NCI-H2081 treated with DMSO at 0.1 percent for 48 hours (cell line): ENCODE measurements at regions not wholly inside any gene's neighbourhood (a gene's known extent, or its start where the extent isn't known, plus 50 kb on each side); places are given as distances from the start of the nearest gene placed in this dataset.

Experiments
- DNase-seq: peaks from one replicate; lab custom pipeline; 2025; lab: John Stamatoyannopoulos, UW

DNA sequence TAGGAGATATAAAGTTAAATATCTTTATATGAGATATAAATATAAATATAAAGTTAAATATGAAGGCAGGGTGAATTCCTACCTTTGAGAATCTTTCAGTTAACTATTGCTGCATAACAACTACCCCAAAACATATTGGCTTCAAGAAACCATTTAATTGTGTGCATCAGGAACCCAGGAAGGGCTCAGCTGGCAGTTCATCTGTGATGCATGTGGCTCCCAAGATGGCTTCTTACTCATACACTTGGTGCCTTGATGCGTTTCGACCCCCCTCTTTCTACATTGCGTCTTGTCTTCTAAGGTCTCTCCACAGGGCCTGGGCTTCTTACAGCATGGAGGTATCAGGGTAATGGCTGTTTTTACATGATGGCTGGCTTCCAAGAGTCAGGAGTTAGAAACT is 253.9 kb upstream of the CRY1 start:
- no peak for DNase-seq

DNA sequence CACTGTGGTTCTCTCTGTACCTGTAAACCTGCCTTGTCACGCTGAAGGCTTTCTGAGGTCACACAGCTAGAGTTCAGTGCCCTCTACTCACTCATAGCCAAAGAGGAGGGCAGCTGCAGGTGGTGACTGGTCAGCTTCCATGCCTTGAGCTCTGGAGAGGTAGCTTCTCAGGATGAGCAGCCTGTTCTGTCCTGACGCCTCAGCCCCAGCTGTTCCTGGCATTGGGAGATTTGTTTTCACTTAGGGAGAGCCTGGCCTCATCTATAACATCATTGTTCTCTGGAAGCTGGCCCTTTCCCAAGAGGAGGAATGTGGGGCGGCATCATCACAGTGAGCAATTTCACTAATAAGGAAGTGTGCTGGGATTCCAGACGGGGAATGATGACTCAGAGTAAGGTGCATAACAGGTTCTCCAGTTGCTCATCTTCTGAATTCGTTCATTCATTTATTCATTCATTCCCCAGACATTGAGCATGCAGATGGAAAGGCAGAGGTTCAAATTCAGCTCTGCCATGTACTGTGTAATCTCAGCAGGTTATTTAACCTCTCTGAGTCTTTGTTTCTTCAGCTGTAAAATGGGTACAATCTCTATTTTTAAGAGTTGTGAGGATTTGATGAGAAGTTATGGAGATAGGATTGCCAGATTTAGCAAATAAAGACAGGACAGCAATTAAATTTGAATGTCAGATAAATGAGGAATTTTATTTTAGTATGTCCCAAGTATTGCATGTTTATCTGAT is 255.8 kb upstream of the CRY1 start:
- DNase-seq, result no peak

DNA sequence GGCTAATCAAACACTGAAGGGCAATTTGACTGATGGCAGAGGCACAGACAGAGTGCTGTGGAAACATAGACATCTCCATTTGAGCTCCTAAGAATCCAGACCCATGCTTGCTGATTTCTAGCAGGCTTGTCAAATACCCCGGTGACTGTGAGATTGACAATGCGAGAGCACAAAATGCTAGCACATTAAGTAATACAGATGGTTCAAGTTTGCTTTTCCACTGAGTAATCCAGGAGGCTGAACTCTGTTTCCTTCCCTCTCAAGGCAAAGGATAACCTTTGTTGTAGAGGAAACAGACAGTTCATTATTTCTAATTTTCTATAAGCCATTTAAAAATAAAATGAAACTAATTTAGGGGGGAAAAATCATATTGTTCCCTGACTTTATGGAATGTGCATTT is 256.5 kb upstream of the CRY1 start:
- no peak for DNase-seq

DNA sequence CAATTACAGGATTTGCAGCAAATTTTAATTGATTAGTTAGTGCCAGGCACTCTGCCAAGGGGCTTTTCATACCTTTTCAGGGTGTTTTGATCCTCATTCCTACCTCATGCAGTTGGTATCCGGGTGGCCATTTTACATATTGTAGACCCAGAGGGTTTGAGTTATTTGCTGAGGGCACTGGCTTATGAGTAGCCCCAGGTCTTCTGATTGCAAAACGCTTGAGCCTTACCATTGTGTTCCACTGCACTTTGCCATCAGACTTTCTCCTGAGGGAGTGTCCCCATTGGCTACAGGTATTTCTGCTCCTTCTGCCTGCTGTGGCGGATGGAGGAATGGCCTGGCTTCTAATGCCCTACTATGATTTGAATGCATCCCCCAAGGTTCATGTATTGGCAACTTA is 257.8 kb upstream of the CRY1 start:
- no peak for DNase-seq

- DNase-seq, result no peak
Measured at GRCh38 chr12:107351713-107352112, 258.4 kb upstream of the CRY1 start.

- DNase-seq, result no peak
Measured at GRCh38 chr12:107352347-107353081, 259.2 kb upstream of the CRY1 start.

GRCh38 chr12:107353312-107353711 is 260.0 kb upstream of the CRY1 start:
- DNase-seq, result no peak

DNA sequence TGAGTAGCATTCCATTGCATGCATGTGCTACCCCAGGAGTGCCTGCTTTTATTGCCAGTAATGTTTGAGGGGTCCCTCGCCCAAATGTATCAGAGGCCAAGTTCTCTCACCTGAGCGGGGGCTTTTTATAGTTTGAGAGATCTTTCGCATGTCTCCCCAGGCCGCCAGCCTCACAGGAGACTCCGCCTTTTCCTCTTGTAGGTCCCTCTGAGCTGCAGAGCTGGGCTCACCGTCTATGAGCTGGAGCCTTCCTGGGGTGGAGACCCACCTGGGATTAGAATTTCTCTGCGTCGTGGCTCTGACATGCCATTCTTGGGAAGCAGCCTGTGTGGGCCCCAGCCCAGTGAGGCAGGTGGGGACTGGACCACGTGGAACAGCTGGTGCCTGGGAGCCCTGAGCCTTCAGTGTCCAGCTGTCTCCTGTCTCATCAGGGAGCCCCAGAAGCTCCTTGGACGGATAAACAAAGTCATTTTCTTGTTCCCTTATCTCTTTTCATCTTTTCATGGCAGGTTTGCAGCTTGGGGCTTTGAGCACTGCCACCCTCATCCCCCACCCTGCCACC is 261.7 kb upstream of the CRY1 start:
- DNase-seq, result no peak

DNA sequence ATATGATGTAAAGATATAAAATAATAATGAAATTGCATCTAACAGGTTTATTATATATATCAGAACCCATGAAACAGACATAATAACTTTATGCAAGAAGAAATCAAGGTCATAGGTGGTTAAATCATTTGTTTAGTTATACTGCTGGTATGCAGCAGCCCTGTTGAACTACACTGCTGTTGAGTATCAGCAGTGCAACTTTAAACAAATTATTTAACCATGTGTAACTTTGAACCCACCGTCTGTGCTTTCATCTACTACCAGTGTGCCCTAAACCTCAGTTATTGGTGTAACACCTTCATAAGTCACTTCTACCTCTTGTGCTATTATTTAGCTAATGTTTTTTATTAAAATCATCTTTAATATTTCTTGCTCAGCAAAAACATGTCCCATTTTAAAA is 262.3 kb upstream of the CRY1 start:
- no peak for DNase-seq

- DNase-seq, result no peak
Measured at GRCh38 chr12:107356266-107356936, 263.1 kb upstream of the CRY1 start.

- DNase-seq, result no peak
Measured at GRCh38 chr12:107356937-107357295, 263.6 kb upstream of the CRY1 start.

- no peak for DNase-seq
Measured at GRCh38 chr12:107359382-107359781, 266.0 kb upstream of the CRY1 start.

DNA sequence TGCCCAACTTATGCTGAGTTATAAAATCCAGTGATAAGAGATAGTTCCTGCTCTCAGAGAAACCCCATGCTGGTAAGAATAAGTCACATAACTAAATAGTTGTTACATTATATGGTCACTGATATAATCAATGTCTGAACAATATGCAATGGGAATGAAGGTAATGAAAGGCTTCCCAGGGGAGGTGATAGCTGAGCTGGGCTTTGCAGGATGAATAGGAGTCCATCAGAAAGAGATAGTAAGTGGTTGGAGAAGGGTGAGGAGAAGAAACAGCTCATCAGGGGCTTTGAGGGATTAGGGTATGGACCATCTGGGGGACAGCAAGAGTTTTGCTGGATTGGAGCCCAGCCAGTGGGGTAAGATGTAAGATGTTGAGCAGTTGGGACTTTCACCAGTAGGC is 266.7 kb upstream of the CRY1 start:
- DNase-seq, result no peak

DNA sequence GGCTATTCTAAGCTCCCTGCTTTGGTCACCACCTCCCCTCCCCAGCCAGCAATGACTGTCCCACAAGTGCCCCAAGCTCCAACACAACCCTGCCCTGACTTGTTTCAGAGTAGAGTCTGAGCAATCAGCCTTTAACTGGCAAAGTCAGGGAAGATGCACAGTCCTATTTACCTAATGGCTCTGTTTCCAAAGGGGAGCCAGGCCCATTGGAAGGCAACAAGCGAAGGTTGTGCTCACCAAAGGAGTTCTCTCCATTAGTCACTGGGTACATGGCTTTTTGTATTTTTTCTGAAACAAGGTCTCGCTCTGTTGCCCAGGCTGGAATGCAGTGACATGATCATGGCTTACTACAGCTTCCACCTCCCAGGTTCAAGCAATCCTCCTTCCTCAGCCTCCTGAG is 267.1 kb upstream of the CRY1 start:
- no peak for DNase-seq

DNA sequence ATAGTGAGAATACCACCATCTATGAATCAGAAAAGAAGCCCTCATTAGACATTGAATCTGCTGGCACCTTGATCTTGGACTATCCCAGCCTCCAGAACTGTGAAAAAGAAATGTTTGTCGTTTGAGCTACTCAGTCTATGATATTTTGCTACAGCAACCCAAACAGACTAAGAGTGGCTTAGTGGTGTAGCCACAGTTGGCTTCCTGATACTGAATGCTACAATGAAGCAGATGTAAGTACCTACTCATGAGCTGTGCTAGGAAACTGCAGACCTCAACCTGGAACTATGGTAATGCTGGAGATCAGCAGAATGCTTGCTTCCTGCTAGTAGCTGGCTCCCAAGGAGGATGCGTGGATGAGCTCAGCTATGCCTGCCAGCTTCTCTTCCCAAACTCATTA is 268.6 kb upstream of the CRY1 start:
- DNase-seq, result no peak

DNA sequence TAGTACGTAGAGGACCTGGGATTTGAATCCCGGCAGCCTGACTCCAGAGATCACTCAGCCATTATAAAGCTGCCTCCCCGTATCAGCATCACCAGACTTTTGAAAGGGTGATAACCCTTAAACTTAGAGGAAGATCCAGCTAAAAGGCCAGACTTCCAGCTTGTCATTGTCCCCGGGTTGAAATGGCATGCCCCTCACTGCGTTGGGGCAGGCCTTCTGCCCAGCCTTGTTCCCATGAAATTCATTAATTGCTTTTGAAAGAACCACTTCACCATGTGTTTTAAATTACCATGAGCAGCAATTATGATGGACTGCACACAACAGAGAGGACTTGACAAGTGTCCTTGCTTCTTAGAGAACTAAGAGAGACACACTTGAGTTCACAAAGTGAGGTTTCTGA is 269.6 kb upstream of the CRY1 start:
- no peak for DNase-seq

DNA sequence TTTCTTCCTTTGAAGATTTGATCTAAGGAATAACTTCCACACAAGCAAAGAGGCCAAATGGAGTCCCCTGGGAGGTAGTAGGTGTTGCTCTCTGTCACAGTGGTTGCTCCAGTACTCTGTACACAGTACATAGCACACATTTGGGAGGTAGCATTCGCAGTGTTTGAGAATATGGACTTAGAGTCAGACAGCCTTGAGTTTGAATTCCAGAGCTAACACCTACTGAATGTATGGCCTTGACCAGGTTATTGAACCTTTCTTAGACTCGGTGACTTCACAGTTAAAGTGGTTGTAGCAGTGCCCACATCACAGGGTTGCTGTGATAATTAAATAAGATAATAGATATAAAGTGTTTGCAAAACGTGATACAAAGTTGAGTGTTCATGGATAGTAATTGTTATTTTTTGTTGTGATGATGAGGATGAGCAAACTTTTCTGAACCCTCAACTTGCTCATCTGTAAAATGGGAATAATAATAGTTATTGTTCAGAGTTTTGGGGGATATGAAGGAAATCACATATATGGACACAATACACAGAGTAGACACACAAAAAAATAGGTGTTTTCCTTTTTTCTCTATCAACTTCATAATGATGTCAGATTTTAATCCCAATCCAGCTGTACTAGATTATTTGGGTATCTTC is 271.6 kb upstream of the CRY1 start:
- no peak for DNase-seq

- no peak for DNase-seq
Measured at GRCh38 chr12:107365703-107366102, 272.4 kb upstream of the CRY1 start.

- DNase-seq, result no peak
Measured at GRCh38 chr12:107366322-107366721, 273.0 kb upstream of the CRY1 start.

DNA sequence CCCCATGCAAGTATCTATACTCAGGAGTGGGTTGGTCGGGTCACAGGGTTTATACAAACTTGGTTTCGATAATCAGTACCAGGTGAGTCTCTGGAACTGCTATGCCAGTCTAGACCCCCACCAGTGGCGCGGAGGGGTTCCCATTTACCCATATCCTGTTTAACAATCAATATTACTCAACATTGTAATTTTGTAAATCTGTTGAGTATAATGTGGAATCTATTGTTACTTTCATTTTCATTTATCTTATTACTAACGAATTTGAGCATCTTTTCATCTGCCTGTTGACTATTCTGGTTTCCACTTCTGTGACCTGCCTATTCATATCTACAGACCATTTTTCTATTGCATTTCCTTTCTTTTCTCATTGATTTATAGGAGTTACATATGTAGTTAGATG is 275.2 kb upstream of the CRY1 start:
- no peak for DNase-seq

DNA sequence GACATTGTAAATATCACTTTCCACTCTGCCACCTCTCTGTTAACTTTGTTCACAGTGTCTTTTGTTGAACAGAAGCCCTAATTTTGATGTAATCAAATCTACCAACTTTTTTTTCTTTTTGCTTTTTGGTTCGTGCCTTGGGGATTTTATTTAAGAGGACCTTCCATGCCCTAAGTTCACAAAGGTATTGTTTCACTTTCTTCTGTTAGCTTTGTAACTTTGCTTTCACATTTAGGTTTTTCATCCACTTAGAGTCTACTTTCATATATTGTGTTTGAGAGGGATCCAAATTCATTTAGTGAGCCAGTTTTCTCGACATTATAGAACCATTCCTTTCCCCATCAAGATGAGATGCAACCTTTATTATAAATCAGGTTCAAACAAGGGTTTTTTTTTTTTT is 275.7 kb upstream of the CRY1 start:
- no peak for DNase-seq

DNA sequence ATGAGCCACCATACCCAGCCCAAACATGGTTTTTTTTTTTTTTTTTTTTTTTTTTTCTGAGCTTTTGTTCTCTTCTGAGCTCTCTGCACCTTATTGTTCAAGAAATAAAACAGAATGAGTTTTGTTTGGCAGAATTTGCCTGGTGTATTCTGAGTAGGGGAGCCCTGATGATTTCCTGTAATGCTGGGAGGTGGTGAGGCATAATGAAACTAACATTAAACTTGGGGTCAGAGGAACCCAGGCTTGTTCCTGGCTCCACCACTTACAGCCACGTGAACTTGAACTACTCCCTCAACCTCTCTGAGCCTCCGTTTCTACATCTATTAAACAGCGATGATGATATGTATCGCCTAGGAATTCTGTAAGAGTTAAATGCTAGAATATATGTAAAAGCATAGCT is 276.3 kb upstream of the CRY1 start:
- DNase-seq, result no peak

DNA sequence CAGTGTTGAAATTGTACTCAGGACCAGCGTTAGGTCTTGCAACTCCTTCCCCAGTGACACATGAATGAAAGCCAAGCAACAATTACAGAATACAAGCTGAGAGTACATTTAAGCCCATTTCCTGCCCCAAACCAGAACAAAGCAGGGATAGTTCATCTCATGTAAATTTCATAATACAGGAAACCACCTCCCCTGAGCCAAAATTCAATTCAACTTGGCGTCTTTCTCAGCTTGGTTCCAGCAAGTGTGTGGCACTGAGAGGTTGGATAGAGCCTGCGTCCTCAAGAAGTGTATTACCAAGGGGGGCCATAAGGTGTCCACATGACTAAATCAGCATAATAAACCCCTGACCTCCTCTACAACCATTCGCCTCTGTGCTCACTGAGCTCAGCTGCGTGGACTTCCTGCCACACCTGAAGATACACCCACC is 278.9 kb upstream of the CRY1 start:
- no peak for DNase-seq
